NOMO-1 (cell line): ENCODE measurements at regions not wholly inside any gene's neighbourhood (a gene's known extent, or its start where the extent isn't known, plus 50 kb on each side); places are given as distances from the start of the nearest gene placed in this dataset.

Source experiments
- DNase-seq, 2 experiments: peaks; one replicate each; lab custom pipeline; 2025; ENCODE audit not compliant: unreplicated experiment in 2 of 2; lab: John Stamatoyannopoulos, UW

DNA sequence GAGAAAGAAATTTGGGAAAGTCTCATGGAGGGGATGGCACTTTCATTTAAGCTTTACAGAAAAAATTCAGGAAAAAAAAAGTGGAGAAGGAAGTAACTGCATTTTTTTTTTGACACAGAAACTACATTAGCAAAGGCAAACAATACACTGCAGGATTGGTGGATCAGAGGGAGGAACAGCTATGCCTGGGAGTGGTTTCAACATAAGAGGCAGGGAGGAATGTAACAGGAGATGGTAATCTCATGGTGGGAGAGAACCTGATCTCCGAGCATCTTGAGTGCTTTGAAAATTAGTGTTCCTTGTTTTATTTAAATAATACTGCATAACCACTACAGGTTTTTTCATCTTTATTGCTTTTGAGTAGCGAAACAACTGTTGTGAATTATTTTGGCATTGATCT, 249.4 kb downstream of the FAM170A start:
- DNase-seq, result no peak

DNA sequence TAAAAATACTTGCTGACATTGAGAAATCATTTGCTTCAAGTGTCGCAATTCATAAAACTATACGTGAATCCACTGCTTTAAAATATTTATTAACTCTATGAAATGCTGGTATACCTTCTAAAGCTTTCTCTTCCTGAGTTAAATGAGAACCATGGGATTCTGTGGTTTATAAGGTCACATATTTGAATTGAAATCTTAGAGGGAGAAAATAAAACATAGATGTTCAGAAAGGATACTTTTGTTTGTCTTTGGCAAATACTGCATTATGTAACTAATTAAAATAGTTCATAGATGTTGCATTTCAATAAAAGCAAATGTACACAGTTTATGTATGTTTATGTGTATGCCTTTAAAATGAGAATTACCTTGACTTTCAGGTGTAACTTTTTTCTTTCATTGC, 250.1 kb downstream of the FAM170A start:
- no peak for DNase-seq

DNA sequence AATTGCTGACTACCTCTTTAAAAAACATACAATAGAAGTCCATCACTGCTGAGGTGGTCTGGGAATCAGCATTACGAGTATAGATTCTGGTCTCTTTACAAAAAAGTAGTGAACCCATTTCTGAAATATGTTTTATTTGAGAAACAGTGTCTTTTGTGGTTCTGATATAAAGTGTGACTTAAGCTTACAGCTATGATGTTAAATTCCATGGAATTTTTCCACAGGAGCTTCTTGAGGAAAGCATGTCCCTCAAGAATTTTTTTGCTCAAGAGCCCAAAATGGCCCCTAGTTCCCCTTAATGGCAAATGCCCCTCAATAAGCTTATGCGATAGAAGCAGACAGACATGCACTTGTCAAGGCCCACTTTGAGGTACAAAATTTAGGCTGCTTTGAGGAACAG, 265.7 kb downstream of the FAM170A start:
- no peak for DNase-seq

DNA sequence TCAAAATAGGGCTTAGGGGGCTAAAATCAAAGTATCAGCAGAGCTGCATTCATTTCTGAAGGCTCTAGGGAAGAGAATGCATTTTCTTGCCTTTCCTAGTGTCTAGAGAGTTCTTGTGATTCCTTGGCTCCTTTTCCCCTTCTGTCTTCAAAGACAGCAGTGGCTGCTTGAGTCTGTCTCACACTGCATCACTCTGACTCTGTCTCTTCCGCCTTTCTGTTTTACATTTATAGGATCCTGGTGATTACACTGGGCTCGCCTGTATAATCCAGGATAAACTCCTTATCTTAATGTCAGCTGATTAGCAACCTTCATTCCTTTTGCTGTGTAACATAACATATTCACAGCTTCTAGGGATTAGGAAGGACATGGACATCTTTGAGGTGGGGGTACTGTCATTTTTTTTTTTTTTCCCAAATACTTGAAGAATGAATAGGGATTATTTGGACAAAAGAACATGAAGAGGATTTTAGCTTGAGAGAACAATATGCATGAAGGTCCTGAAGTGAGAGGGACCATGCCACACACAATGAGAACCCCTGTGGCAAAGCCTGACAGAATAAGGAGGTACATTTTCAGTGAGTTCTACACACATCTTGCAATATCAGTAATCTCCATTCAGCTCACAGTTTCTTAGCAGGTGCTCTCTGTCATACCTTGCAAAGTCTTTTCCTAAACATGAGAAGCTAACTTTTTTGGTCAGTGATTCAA, 267.6 kb downstream of the FAM170A start:
- no peak for DNase-seq

DNA sequence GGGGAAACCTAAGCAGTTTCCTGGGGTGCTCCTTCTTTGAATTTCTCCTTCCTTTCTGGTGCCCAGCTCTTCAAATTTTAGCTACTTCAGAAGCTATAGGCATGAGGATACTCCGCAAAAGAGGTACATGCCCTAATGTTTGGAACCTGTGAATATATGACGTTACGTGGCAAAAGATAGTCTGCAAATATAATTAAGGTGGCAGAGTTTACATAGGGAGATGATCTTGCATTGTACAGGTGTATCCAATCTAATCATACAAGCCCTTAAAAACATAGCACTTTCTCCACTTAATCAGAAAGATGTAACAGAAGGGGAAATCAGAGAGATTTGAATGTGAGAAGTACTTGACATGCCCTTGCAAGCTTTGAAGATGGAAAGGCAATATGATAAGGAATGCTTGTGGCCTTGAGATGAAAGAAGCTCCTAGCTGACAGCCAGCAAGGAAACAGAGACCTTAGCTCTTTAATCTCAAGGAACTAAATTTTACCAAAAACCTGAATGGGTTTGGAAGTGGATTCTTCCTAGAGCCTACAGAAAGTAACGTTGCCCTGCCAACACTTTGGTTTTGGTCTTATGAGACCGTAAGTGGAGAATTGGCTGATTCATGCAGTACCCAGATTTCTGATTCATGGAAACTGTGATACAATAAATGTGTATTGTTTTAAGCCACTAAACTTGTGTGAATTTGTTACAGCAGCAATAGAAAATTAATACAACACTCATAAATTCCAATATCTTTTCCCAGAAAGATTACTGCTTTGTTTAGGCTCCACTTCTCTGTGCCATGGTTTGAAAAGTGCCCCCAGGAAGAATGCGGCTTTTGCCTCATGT, 268.4 kb downstream of the FAM170A start:
- no peak for DNase-seq

DNA sequence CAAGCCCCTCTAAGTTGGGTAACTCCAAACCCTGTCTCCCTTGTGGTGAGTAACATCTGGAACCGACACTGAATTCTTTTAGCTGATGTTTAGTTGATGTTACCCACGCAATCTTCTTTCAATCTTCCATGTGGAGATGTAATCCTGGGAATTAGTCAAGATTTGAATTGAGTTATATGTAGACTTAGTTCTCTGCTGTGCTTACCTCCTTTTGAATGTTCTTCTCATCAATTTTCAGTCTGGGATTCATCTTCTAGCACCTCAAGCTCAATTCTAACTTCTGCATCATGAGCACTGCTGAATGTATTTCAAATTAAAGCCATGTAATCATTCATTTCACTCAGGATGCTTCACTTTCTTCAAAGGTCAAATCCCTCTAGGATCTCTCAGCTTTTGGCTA, 270.6 kb downstream of the FAM170A start:
- DNase-seq, result no peak

DNA sequence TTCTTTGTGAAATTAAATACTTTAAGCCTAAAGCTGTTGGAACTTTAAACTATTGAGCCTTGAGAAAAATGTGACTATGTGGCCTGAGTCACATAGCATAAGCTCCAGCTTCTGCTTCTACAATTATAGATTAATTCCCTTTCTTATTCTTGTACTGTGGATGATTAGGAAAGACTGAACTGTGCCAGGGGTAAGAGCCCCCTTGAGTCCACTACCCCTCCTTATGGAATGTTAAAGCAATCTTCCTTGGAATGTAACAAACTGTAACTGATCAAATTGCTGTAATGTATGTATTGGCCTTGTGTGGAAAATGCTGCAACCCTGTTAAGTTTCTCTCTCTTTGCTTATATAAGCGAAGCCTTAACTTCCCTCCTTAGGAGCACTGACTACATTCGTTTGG, 273.2 kb downstream of the FAM170A start:
- DNase-seq, result no peak

DNA sequence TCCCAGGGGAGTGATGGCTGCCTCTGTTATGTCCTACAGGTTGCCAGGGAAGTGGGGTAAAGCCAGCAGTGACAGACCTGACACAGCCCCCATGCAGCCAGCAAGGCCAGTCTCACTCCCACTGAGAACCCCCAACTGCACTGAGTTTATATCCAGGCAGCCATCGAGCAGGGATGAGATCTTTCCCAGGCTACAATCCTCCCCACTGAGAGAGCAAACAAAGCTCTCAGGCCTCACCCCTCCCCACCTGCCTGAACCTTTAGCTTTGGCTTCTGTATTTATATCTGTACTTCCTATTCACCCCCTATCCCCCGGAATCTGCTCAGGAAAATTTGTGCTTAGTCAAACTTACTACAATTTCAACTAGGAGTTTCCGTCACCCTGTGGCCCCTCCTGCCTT, 284.1 kb downstream of the FAM170A start:
- DNase-seq, result no peak

DNA sequence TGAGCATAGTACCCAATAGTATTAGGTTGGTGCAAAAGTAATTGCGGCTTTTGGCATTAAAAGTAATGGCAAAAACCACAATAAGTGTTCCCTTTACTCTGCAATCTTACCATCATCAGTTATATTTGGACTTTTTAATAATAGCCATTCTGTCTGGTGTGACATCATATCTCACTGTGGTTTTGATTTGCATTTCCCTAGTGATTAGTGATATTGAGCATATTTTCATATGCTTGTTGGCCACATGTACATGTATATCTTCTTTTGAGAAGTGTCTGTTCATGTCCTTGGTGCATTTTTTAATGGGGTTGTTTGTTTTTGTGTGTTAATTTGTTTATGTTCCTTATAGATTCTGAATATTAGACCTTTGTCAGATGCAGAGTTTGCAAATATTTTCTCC, 289.9 kb downstream of the FAM170A start:
- DNase-seq, result no peak

DNA sequence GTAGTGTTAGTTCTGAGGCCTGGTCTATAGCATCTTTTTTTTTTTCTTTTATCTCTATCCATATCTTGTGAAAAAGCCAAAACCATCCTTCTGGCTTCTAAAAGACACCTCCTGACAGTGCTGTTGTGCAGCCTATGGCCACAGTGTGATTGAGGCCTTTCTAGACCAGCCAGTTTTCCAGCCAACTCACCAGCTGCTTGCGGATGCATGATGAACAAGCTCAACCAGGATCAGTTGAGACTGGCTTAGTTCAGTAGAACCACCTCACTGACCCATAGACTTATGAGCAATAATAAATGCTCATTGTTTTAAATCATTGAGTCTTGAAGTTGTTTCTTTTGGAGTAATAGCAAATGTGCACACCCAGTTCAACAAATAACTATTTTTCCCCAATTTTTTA, 296.9 kb downstream of the FAM170A start:
- DNase-seq, result no peak

DNA sequence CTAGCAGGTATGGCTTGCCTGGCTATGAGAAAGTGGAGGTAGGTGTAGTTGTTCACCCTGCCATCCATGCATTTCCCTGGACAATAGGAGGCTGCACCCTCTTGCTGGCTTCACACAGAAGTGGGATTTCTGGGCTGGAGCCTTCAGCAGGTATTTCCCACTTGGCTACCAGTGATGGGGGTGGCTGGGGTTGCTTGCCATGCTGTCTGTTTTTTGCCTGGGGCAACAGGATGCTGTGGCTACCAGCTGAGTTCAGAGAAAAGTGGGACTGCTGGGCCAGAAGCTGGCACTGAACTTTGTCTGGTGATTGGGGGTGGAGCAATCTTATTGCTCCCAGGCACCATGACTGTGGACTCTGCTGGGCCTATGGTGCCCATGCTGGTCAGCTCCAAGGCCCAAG, 299.6 kb downstream of the FAM170A start:
- DNase-seq, result no peak

DNA sequence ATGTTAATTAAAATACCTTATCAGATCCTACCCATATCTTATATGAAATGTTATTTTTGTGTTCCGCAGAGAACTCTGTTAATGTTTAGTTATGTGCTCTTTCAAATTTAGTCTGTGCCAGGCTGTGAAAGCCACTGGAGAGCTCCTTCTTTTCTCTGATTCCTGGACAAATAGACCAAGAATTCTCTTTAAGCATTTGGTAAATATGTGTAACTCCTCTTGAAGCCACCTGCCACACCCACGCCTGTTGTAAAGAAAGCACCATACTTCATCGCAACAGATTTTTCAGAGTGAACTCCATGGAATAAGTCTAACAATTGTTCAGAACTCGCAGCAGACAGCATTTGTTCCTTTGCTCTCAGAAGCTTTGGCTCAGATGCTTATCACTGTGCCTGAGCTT, 301.1 kb downstream of the FAM170A start:
- no peak for DNase-seq

DNA sequence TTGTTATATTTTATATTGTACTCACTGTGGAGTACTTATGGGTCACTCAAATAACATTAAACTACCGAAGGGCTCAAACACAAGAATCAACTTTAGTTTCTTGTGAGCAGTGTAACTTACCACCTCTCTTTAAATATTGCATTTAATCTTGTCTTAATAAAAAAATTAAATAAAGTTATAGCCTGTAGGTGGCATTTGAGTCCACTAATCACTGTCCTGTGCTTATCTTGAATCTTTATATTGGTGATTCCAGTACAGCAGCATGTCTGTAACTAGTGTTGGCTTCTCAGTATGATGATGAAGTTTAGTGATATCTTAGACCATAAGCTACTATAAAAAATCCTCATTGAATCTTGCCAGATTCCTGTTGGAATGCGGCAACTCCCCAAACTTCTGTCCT, 313.8 kb downstream of the FAM170A start:
- no peak for DNase-seq

DNA sequence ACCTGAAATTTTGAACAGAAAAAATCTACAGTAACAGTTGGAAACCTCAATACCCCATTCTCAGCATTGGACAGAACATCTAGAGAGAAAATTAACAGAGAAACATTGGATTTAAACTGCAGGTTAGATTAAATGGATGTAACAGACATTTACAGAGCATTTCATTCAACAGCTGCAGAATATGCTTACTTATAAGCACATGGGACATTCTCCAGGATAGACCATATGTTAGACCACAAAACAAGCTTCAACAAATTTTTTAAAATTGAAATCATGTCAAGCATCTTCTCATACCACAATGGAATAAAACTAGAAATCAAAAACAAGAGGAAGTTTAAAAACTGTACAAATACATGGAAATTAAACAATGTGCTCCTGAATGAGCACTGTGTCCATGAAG, 316.3 kb downstream of the FAM170A start:
- DNase-seq, result no peak

DNA sequence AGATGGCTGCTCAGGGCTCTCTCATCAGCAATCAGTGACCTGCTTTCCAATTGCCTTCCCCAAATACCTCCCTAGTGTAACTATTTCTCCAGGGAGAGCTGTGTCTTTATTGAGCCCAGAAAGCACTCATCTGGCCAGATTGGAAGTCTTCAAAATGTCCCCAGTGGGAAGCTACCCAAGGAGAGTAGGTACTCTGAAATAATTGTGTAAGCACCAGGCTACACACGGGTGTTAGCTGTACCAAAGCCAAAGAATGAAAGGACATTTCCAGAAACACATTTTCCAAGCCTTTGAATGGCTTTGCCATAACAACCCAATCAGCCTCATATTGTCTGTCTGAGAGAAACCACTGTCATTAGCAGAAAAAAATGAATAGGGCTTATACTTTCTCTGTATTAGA, 318.8 kb downstream of the FAM170A start:
- DNase-seq, result no peak

DNA sequence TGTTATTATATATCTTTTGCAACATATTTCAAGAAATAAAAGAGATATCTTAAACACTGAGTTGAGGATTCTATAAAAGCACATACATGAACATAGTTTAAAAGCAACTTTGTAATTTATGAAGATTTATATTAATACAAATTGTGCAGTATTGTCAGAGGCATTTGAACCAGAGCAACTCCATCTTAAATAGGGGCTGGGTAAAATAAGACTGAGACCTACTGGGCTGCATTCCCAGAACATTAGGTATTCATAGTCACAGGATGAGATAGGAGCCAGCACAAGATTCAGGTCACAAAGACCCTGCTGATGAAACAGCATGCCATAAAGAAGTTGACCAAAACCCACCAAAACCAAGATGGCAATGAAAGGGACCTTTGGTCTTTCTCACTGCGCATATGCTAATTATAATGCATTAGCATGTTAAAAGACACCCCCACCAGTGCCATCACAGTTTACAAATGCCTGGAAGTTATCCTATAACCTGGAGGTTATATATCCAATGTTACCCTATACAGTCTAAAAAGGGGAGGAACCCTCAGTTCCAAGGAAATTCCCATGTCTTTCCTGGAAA, 320.2 kb downstream of the FAM170A start:
- DNase-seq, result no peak

DNA sequence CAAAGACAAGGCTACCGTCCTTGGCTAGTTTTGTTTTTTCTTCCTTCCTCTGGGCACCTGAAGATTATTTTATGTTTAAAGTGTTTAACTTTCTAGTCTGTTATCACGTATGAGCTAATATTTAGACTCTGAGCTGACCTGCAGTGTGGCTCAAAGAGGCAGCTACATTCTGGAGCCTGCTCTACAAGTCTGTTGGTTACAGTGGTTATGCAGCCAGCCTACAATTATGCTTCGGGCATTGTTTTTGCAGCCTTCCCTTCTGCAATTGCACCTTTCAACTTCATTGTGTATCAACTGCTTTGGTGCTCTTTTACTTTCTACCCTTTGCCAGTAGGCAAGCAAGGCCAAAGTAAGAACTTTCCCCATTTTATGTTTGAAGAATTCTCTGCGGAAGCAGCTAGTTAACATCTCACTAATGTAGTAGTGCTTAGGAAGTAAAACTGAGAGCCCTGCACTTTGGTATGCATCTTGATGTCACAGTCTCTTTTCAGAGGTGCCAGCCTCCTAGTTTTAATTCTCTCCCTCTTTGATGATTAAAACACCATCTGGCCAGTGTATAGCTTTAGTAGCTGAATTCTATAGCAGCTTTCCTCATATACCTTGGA, 322.1 kb downstream of the FAM170A start:
- DNase-seq, result no peak

DNA sequence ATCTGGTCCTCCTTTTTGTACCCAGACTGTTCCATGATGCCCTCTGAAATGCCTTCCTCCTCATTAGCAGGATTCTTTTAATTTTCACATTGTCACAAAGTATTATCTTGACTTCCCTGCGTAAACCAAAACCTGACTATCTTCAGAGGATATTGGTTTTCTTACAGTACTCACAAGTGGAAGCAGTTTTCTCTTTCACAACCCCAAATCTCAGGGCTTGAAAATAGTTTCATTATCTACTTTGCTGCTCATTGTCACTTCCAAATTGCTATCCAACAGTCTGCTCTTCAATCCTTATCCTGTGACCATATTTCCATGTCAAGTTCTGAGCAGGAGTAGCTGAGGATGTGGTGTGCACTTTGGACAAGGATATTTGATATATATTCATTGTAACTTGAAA, 324.1 kb downstream of the FAM170A start:
- DNase-seq, result no peak

DNA sequence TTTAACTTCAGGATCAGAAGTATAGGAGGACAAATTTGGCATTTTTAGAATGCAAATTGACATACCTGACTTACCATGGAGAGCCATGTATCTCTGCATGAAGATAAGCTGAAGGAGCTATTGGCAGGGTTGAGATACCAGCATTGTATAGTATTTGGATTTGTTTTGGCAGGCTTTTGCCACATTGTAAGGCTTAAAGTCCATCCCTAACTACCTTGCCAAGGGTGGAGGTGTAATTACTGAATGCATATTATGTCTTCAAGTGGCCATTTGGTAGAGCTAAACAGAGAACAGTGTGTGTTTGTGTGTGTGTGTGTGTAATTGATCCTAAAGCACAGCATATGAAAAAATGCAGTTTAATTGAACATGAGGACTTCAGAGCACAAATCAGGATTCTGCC, 324.7 kb downstream of the FAM170A start:
- DNase-seq, result no peak

DNA sequence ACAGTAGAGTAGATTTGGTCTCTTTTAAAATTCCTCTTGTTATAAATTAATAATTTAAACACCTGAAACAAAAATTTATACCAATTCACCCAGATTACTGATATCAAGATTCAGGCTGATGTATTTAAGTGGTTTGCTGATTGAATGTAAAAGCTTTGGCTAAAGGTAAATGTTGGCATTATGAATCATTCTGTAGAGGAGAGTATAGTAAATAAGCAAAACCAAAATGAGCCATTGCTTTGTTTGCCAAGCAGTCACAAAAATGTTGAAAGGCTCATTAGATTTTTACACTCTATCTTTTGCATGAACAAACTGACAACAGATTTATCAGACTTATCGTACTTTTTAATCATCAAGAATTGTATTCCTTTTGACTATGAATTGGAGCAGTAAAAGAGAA, 332.6 kb downstream of the FAM170A start:
- DNase-seq, result no peak

DNA sequence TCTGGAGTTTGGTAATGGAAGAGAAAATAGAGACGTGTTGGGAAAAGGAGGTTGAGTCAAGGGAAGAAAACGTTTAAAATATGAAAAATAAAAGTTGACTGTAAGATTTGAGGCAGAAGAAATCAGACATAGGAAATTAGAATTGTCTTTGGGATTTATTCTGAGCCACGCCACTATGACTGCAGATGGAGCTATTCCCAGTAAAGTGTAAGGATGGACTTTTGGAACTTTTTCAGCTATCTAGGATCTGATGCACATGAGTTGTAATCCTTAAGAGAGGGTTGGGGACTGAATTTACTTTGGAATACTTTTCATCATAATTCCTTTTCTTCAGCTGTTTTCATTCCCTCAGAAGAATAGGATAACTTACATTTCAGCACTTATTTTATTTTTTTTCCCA, 336.7 kb downstream of the FAM170A start:
- no peak for DNase-seq

DNA sequence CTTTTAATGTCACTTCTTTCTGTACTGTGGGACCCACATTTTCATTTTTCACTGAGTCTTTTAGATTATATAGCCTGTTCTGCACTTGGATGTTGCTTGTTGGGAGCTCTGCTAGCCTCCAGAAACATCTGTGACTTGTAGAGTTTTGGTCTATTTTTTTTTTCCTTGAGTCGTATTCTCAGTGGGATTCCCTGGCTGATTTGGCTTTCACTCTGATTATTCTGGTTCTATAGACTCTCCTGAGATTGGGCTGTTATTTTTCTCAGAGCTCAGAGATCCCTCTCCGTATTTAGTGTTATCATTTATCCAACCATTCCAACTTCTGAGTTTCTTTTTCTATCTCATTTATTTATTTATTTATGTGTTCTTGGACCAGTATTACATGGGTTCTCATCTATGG, 339.3 kb downstream of the FAM170A start:
- DNase-seq, result no peak
